ENCODE measurements at regions not wholly inside any gene's neighbourhood (a gene's known extent, or its start where the extent isn't known, plus 50 kb on each side); places are given as distances from the start of the nearest gene placed in this dataset.

- no peaks in the 10 kb centered on the region for H3K79me2 ChIP-seq (ENCODE audit: insufficient read depth)
- DNase-seq: no peak
- ChIA-PET CTCF (no interaction called here), POLR2A (no interaction called here)
- H3K27ac ChIP-seq (ENCODE audit: low read depth in 2 of 2, low read length in 1 of 2): no peak overlapping the region
- no peaks in the 10 kb centered on the region for H3K27me3 ChIP-seq (ENCODE audit: insufficient read depth)
- 96% methylated on average over 1 of the region's 1 CpG for WGBS (ENCODE audit: low lambda C conversion rate)
- no peak overlapping the region for H3K4me2 ChIP-seq
- no peaks in the 10 kb centered on the region for H3K9me3 ChIP-seq
- H3K9ac ChIP-seq: no peak overlapping the region
- no peaks in the 10 kb centered on the region for H3K9me2 ChIP-seq
- H3F3A ChIP-seq (replicated peaks; ENCODE audit: insufficient read depth): peaks cover 28% of the 10 kb centered on the region
- peaks cover 0 to 7% of the 10 kb centered on the region in 2 experiments; a peak in 2 of 4 replicates for H3K4me1 ChIP-seq (ENCODE audit: control insufficient read depth in 1 of 2, insufficient read depth in 2 of 2, low read depth in 1 of 2, low read length in 1 of 2)
- no peak for TF ChIP-seq CHD2 (IDR thresholded peaks at IDR 0.05; ENCODE audit: low read length, partially characterized antibody)
- TF ChIP-seq MAX (IDR thresholded peaks at IDR 0.05; ENCODE audit: low read depth): no peak
- TF ChIP-seq TEAD4 (IDR thresholded peaks at IDR 0.05; ENCODE audit: borderline replicate concordance, insufficient read depth): no peak
- no peak for TF ChIP-seq RAD21 (IDR thresholded peaks at IDR 0.05; ENCODE audit: low read length)
- no peak for TF ChIP-seq MXI1 (IDR thresholded peaks at IDR 0.05; ENCODE audit: low read depth, low read length)
- no peak for TF ChIP-seq REST (IDR thresholded peaks at IDR 0.05; ENCODE audit: low read depth, low read length)
- no peak for TF ChIP-seq GABPA (IDR thresholded peaks at IDR 0.05; ENCODE audit: low read depth)
- no peak for TF ChIP-seq NFIC (IDR thresholded peaks at IDR 0.05; ENCODE audit: borderline replicate concordance)
- TF ChIP-seq EZH2phosphoT487 (IDR thresholded peaks at IDR 0.05; ENCODE audit: borderline replicate concordance, low read depth): no peak
- TF ChIP-seq GATA2 (CRISPR knock-in tag; IDR thresholded peaks at IDR 0.05): no peak
- no peak for TF ChIP-seq POLR2AphosphoS5 (IDR thresholded peaks at IDR 0.05; ENCODE audit: low read depth, low read length)
- TF ChIP-seq JUND (IDR thresholded peaks at IDR 0.05): no peak
- TF ChIP-seq EP300 (IDR thresholded peaks at IDR 0.05; ENCODE audit: borderline replicate concordance in 1 of 2, low read depth in 1 of 2, low read length in 1 of 2): no peak
- TF ChIP-seq ZBTB33 (IDR thresholded peaks at IDR 0.05; ENCODE audit: borderline replicate concordance, low read depth): no peak
- TF ChIP-seq RCOR1 (IDR thresholded peaks at IDR 0.05; ENCODE audit: low read length): no peak
- TF ChIP-seq TAF1 (IDR thresholded peaks at IDR 0.05; ENCODE audit: borderline replicate concordance, low read depth, low read length): no peak
- no peak for TF ChIP-seq ELF1 (IDR thresholded peaks at IDR 0.05)
- no peak for TF ChIP-seq SIN3A (IDR thresholded peaks at IDR 0.05; ENCODE audit: borderline replicate concordance, low read depth, low read length)
- no peak overlapping the region for H3K4me3 ChIP-seq (ENCODE audit: low read depth in 2 of 2, low read length in 1 of 2)
- no peak overlapping the region for H2AFZ ChIP-seq (ENCODE audit: low read depth)
- H4K20me1 ChIP-seq (ENCODE audit: insufficient read depth): no peaks in the 10 kb centered on the region
- H3K36me3 ChIP-seq (replicated peaks in 1 of 2; ENCODE audit: control insufficient read depth in 1 of 2, insufficient read depth in 2 of 2, low read length in 1 of 2): no peaks in the 10 kb centered on the region
Measured at GRCh38 chr3:152173627-152174026, 95.1 kb upstream of the MBNL1 start.
